NB4 (cell line): ENCODE measurements at regions not wholly inside any gene's neighbourhood (a gene's known extent, or its start where the extent isn't known, plus 50 kb on each side); places are given as distances from the start of the nearest gene placed in this dataset.

Source experiments
- MYC ChIP-seq: IDR thresholded peaks from 2 replicates; pipeline ENCODE4 v1.6.1; 2011; ENCODE audit warnings: low read depth, low read length
- POLR2A ChIP-seq: IDR thresholded peaks from 2 replicates; pipeline ENCODE4 v1.6.1; 2011; ENCODE audit warnings: mild to moderate bottlenecking; ENCODE audit not compliant: insufficient read length; ENCODE audit errors: extremely low read depth
- TF ChIP-seq, protein P1 (sequence below): IDR thresholded peaks from one replicate; pipeline ENCODE4 v1.5.1; 2012; ENCODE audit warnings: low read depth, low read length
- TF ChIP-seq, protein P2 (sequence below): IDR thresholded peaks from 2 replicates; pipeline ENCODE4 v1.6.1; 2011; ENCODE audit warnings: low read depth, low read length

DNA sequence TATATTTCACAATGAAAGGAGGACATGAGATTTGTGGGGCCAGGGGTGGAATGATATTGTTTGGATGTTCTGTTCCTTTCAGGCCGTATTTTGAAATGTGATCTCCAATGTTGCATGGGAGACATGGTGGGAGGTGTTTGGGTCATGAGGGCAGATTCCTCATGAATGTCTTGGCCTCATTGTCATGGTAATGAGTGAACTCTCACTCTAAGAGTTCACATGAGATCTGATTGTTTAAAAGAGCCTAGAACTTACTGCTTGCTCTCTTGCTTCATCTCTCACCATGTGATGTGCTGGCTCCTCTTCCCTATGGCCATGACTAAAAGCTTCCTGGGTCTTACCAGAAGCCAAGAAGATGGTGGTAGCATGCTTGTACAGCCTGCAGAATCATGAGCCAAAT lies 1183.0 kb downstream of the TECRL start:
- TF ChIP-seq, protein P1, sequence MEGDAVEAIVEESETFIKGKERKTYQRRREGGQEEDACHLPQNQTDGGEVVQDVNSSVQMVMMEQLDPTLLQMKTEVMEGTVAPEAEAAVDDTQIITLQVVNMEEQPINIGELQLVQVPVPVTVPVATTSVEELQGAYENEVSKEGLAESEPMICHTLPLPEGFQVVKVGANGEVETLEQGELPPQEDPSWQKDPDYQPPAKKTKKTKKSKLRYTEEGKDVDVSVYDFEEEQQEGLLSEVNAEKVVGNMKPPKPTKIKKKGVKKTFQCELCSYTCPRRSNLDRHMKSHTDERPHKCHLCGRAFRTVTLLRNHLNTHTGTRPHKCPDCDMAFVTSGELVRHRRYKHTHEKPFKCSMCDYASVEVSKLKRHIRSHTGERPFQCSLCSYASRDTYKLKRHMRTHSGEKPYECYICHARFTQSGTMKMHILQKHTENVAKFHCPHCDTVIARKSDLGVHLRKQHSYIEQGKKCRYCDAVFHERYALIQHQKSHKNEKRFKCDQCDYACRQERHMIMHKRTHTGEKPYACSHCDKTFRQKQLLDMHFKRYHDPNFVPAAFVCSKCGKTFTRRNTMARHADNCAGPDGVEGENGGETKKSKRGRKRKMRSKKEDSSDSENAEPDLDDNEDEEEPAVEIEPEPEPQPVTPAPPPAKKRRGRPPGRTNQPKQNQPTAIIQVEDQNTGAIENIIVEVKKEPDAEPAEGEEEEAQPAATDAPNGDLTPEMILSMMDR = no peak
- TF ChIP-seq POLR2A (no peak), MYC (no peak)
- TF ChIP-seq, protein P2, sequence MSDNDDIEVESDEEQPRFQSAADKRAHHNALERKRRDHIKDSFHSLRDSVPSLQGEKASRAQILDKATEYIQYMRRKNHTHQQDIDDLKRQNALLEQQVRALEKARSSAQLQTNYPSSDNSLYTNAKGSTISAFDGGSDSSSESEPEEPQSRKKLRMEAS = no peak
